ENCODE measurements at regions not wholly inside any gene's neighbourhood (a gene's known extent, or its start where the extent isn't known, plus 50 kb on each side); places are given as distances from the start of the nearest gene placed in this dataset.

DNA sequence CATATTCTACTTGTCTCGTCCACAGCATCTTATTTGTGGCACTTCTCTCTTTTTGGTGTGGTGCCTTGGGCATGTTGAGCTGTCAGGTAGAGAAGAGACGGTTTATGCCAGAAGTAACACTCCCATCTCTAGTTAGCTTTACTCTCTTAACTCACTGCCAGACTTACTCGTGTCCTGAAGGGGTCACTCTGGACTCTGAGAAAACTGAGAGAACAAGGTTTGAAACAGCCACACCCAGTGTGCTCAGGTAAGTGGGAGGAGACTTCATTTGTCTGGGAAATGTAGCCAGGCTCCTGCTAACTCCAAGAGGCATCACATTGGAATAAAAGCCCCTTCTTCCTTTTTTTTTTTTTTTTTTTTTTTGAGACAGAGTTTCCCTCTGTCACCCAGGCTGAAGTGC lies 360.8 kb downstream of the QKI start:
- TF ChIP-seq SNAI2 (CRISPR knock-in tag; IDR thresholded peaks at IDR 0.05) (no peak), ESRRG (CRISPR knock-in tag; IDR thresholded peaks at IDR 0.05) (no peak), ZFP3 (CRISPR knock-in tag; IDR thresholded peaks at IDR 0.05) (no peak), ZFP30 (CRISPR knock-in tag; IDR thresholded peaks at IDR 0.05) (no peak), RARB (CRISPR knock-in tag; IDR thresholded peaks at IDR 0.05) (no peak), ZNF8 (CRISPR knock-in tag; IDR thresholded peaks at IDR 0.05) (no peak), PPARA (CRISPR knock-in tag; IDR thresholded peaks at IDR 0.05; ENCODE audit: borderline replicate concordance) (no peak), ZNF565 (CRISPR knock-in tag; conservative IDR thresholded peaks at IDR 0.05; ENCODE audit: low read depth) (no peak), ARNTL (CRISPR knock-in tag; IDR thresholded peaks at IDR 0.05; ENCODE audit: borderline replicate concordance, low read depth) (no peak), ZNF70 (CRISPR knock-in tag; IDR thresholded peaks at IDR 0.05) (no peak)

All from SK-N-SH treated with all-trans-retinoic acid at 6 μM for 48 hours (cell line).